GM23248 (cell line): ENCODE measurements at regions not wholly inside any gene's neighbourhood (a gene's known extent, or its start where the extent isn't known, plus 50 kb on each side); places are given as distances from the start of the nearest gene placed in this dataset.

Experiments used
- EZH2 ChIP-seq: fragments of 200-600 bp; sonication (generic); IDR thresholded peaks from 2 replicates; pipeline ENCODE4 v1.6.1; 2018; ENCODE audit warnings: antibody characterized with exemption, mild to moderate bottlenecking; ENCODE audit not compliant: insufficient read depth, poor library complexity, severe bottlenecking
- EZH2phosphoT487 ChIP-seq: fragments of 200-600 bp; sonication (generic); IDR thresholded peaks from 2 replicates; pipeline ENCODE4 v1.6.1; 2018; ENCODE audit warnings: antibody characterized with exemption, moderate library complexity, mild to moderate bottlenecking, low read depth; ENCODE audit not compliant: insufficient read depth

DNA sequence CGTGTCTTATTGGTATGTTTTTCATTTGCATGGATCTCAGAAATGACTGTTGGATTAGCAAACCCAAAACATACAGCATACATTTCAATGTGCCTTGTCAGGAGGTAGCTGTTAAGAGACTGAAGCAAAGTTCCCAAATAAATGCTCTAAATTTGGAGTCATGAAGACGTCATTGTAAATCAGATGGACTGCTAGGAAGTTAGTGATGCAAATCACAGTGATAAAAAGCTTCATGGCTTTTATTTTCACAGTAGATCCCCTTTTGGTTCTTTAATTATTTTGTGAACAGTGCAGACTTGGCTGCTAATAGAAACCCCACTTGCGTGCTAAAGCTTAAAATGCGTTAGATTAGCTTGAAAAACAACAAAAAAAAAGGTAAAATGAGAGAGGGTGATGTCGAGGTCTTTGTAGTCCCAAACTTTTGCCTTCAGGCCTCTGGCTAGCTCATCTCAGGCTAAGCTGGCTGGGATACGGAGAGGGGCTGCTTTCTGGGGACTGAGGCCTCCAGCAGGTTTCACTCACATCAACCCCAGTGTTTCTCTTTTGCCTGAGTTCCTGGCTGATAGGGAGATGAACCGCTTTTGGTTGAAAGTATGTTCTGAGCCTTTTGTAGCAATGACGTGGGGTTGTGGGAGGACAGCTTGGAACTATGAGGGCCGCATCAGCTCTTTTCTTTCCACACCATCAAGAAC lies 107.1 kb upstream of the CDCA7L start:
- TF ChIP-seq EZH2 (no peak), EZH2phosphoT487 (no peak)
